NCI-H345 treated with DMSO at 0.1 percent for 48 hours (cell line): ENCODE measurements at regions not wholly inside any gene's neighbourhood (a gene's known extent, or its start where the extent isn't known, plus 50 kb on each side); places are given as distances from the start of the nearest gene placed in this dataset.
"Not testable (repeated sequence)": the region's sequence is repeated elsewhere in the genome, so short reads cannot be mapped to it uniquely, and the experiment has no call there.

Experiments used
- DNase-seq: peaks from one replicate; lab custom pipeline; 2025; ENCODE audit not compliant: unreplicated experiment; lab: John Stamatoyannopoulos, UW

DNA sequence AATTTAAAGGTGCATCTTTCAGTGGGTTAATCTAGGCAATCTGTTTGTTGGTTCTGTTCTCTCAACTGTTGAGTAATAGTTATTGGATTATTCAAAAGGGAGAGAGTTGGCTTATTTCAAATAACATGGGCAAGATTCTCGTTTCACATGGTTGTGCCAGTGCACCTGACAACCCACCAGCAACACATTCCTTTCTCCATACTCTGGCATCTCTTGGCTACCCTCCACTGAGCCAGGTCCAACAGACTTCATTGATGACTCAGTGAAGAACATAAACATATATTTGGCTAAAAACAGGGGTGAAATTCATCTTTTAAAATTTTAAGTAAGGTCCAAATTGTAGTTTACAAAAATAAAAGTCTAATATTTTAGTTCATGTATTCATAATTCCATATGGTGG, 967.2 kb downstream of the RPA4 start:
- no peak for DNase-seq

DNA sequence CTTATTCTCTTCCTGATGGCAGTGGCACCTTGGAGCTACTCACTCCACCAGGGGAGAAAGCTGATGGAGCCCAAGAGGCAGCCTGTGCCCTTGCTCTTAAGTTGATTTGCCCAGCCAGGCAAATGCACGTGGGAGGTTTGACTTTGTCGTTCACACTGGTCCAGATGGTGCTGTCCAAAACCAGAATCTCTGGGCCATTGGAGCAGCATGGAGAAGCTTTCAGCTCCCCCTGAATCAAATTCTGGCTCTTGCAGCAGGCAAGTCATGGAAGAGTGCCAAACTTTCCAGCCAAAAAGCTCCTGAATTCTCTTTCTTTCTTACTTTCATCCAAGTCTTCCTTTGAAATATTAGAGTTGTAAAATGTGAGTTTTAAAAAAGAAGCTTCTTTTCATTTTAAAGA, 970.4 kb downstream of the RPA4 start:
- no peak for DNase-seq

DNA sequence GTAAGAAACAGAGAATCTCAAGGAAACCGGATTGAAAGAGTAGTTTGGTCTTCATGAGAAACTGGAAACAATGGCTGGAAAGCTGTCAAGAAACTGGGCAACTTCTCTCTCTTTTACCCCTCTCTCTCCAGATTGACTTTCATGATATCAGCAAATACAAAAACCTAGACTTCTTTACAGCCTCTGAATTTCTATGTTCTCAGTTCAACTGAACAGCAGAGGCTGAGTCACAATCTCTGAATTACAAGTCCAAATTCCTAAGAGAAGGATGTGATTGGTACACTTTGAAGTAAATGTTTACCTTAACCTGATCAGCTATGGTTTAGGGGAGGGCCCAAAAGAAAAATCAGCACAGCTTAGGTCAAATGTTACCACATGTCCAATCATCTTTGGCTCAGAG, 974.9 kb downstream of the RPA4 start:
- no peak for DNase-seq

DNA sequence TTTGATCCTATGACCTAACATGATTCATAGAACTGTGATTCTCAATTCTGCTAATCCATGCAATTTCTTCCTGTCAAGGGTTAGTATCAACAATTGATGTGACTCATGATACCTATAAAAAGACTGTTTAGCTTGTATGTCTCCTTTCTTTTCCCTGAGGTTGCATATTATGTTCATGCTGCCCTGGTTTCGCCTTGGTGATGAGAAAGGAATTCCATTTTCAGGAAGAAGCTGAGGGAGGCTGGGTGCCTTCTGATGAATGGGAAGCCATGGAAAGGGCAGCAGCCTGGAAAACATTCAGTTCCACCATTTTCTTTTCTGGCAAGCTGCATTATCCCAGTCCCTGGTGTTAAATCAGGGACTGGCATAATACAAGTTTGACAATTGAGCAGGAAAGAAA, 976.5 kb downstream of the RPA4 start:
- DNase-seq, result no peak

DNA sequence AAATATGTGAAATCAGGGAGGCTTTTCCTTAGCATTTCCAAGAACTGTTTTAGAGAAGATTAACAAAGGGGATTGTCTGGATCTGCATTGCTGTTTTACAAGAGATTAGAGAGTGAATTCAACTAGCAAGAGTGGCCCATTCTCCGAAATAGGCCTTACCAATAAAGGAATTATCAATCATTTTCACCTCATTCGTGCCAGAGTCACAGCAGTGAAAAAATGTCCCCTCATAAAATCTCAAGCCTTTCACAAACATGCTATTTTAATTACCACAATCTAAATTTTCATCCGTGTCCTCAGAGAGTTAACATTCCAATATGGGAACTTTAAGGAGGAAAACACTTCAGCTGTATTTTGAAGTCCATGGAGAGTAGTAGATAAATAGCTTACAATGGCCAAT, 979.6 kb downstream of the RPA4 start:
- no peak for DNase-seq

DNA sequence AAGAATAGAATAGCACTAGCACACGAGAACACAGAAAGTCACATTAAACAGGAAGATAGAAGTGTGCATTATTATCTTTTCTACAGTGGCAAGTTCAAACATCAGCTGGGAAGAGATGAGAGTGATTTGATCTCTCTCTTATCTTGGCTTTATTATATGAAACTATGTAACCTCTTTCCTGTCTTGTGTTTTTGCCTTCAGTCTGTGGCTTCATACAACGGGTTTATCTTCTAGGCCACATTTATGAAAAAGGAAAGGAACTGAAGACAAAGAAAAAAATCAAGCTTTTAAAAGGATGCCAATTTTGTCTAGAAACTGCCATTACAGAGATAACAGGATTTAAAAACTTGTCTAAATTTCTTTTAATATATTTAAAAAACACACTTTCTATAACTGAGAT, 983.6 kb downstream of the RPA4 start:
- DNase-seq, result no peak

DNA sequence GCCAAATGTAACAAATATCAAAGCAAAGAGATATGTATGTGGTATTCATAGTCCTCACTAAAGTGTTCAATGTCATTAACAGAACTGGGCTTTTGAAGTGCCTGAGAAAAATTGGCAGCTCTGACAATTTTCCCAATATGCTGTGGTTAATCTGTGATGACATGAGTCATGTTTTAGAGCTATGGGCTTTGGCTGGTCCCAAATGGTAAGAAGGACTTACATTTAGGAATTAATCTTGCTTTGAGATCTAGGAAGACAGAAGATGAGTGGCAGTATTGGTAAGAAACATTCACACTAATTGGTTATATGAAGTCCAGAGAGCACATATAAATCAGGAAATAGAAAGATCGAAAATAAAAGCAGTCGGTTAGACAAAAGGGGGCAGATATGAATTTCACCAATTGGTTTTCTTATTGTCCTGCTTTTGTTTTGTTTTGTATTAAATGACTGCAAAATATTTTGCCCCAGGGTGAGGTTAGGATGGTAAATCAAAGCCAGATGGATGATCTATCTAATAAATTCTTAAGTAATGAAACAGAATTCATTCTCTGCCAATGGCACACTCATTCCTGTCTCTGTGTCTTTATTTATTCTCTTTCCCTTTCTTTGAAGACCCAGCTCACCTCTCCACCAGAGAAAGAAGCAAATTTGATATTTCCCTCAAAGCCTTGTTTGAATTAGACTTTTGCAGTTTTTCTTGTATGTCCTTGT, 993.1 kb downstream of the RPA4 start:
- DNase-seq, result no peak

DNA sequence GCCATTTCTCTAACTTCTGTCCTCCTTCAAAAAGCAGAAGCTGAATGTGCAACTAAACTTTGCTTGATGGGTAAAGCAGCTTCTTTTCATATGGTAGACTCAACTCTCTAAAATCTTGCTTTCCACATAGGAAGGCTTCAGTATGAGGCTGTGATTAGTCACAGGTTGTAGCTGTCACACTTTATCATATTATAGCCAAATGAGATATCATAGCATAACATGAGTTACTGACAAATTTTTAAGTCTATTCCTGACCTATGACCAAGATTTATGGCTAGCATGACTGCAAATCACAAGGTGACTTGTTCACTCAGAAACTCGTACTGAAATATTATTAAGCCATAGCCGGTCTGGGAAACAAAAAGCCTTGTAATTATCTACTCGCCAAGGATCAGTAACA, 998.6 kb downstream of the RPA4 start:
- DNase-seq, result no peak

DNA sequence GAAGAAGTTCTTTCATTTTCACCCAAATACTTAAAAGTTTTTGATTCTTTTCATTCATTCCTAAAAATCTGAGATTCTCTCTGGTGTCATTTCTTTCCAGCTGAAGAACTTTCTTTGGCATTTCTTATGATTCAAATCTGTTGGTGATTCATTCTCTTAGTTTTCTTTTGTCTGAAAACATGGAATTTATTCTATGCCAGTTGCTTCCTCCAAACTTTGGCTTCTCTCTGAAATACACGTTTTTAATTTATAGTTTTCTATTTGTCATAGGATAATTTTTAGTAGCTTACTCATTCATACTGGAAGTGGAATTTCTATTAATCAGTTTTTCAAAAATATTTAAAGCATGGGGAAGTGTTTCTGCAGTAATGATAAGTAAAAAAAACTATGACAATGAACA, 1012.0 kb downstream of the RPA4 start:
- no peak for DNase-seq

DNA sequence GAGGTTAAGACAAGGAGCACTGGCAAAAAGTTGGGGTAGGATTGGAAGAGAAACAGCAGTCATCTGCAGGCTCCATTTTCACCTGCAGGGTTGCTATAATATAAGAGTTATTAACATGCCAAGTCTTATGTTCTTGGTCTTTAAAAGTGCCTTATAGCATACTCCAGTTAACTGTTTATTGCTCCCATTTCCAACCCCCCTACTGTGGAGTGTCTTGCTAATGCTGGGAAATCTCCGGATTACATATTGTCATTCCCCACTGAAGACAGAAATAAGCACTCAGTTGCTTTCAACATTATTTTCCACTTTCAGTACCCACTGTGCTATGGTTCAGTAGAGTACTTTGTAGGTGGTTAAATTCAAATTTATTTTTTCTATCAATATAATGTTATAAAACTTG, 1014.3 kb downstream of the RPA4 start:
- no peak for DNase-seq

DNA sequence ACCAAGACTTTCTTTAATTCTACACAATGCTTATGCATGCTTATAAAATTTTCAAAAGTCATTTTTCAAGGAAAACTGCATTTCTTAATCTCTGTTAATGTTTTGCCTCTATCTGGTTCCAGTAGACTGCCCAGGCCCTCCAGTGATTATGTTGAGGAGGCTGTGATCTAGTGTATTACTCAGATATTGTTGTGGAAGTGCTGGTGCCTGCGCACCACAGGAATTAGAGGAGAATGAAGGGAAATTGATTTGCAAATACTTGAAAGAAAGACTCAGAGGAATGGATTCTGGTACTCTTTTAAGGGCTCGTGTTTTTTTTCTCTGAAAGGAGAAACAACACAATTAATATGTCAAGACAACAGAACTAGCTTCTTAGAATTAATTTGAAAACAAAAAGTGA, 1015.1 kb downstream of the RPA4 start:
- DNase-seq, result no peak

DNA sequence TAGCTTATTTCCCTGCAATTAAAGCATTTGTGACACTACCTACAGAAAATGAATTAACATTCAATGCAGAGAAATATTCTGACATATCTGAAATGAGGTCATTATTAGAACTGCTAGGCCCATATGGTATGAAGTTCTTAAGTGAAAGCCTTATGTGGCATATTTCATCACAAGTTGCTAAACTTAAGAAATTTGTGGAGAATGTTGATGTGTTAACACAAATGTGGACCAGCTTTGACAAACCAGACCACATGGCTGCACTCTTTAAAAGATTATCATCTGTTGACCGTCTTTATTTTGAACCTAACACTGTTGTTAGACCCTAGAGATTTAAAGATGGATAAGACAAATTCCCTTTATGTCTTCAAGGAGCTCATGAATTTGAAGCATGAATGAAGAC, 1024.1 kb downstream of the RPA4 start:
- DNase-seq, result no peak

DNA sequence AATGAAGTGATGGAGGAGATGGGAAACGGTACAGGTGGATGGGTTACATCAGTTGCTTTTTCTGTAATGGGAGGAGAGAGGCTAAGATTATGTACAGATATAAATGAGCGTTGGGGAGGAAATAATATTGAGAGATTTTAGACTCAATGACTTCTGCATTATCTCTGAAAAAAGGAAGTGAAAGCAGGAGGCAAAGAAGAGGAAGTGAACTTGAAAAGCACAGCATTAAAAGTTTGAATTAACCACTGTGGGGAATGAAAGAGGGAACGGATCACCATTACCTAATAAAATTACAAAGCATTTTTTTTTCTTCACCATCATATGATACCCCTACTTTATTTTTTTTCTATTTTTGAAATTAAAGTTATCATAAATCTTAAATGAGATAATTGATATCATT, 1025.5 kb downstream of the RPA4 start:
- DNase-seq, result no peak

DNA sequence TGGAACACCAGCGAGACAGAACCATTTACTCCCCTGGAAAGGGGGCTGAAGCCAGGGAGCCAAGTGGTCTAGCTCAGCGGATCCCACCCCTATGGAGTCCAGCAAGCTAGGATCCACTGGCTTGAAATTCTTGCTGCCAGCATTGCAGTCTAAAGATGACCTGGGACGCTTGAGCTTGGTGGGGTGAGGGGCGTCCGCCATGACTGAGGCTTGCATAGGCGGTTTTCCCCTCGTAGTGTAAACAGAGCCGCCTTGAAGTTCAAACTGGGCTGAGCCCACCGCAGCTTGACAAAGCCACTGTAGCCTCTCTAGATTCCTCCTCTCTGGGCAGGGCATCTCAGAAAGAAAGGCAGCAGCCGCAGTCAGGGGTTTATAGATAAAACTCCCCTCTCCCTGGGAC, 1031.7 kb downstream of the RPA4 start:
- DNase-seq, result not testable (repeated sequence)

DNA sequence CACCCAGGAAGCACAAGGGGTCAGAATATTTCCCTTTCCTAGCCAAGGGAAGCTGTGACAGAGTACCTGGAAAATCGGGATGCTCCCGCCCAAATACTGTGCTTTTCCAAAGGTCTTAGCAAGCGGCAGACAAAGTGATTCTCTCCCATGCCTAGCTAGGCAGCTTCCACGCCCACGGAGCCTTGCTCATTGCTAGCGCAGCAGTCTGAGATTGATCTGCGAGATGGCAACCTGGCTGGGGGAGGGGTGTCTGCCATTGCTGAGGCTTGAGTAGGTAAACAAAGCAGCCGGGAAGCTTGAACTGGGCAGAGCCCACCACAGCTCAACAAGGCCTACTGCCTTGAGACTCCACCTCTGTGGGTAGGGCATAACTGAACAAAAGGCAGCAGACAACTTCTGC, 1037.5 kb downstream of the RPA4 start:
- DNase-seq, result not testable (repeated sequence)

DNA sequence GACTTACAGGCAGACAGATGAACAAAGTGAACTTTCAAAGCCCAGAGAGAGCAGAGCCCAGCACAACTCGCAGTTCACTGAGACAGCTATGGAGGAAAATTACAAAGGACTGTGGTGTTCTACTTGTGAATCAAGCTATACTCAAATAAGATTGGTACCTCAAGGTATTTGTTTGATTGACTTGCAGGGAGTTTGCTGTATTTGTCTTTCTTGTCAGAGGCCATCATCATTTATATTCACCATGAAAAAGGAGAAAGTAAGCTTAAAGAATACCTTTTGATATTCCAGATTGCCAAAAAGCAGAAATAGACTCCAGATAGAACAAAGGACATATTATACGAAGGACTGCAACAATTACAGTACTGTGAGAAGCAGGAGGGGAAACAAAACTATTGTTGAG, 1047.9 kb downstream of the RPA4 start:
- DNase-seq, result no peak

DNA sequence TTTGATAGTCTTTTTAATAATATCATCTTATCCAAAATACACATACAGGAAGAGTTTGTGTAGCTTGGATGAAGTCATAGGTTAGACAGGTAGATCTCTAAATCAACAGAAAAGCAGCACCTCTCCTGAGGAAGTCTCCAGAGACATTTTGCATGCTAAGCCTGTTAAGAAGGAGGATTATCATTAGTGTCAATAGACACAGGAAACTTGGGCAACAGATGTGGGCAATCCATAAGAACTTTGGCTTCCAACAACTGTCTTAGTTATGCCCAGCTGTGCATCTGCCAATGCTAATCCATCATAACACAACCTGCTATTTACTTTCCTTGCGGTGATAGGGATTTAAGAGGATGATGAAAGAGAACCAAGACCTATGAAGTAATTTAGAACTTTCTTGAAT, 1052.6 kb downstream of the RPA4 start:
- DNase-seq, result no peak

DNA sequence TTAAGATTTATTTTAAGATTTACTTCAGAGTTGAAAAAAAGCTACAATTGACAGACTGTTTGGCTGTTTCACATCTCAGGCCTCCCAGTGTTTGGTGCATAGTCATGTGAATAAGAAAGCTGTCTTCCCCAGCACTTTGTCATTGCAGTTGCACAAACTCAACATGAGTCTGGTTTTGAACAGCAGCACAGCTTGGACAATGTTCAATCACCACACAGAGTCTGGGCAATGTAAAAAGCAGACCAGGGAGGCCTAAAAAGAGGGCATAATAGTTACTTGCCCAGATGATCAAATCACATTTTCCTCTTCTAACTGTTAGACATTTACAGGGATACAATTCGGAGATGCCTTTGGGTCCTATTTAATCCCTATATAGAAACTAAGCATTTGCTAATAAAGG, 1055.0 kb downstream of the RPA4 start:
- DNase-seq, result no peak

DNA sequence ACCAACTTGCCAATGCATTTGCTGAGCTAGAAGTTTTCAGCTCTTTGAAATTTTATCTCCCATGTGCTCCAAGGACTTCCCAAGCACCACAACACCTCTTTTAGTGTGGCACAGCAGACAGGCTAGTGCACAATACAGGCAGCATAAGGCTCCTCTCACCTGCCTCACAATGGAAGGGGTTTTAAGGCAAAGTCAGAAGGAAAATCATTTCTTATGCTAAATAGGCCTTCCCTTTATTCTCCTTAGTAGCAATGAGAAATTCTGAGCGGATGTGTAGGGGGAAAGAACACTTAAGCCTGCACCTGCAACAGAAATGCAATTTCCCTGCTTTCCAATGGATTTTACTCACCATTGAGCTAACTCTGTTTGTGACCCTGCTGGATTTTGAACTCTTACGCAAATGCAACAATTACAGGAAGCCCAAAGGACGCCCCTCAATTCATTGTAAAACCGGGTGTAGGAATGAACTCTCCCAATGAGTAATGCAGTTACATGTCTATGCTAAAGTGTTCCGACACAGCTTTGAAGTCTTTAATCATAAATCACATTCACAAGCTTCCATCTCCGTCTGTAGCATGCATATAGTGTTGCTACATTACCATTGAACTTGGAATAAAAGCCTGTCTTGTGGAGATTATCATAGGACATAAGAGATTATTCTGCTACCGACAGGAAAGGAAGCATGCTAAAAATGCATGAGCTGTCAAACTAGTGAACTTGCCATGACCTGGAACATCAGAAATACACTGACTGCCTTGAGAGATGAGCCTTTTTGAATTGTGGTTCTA, 1084.9 kb downstream of the RPA4 start:
- DNase-seq, result no peak

DNA sequence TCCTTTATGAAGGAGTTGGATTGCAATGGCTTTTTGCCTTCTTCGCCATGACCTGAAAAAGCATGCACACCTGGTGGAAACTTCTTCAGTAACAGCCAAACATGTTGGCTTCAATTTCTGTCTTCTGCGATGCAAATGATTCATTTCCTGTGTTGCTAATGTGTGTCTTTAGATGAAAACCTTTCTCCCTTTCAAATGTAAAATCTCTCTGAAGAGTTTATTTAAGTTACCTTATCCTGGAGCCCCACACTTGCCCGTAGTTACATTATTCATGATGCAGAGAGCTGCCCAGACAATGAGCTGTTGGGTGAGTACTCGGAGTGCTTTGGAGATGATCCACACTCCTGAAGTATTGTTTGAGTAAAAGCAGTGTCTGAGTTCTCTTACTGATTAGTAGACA, 1100.9 kb downstream of the RPA4 start:
- DNase-seq, result no peak

DNA sequence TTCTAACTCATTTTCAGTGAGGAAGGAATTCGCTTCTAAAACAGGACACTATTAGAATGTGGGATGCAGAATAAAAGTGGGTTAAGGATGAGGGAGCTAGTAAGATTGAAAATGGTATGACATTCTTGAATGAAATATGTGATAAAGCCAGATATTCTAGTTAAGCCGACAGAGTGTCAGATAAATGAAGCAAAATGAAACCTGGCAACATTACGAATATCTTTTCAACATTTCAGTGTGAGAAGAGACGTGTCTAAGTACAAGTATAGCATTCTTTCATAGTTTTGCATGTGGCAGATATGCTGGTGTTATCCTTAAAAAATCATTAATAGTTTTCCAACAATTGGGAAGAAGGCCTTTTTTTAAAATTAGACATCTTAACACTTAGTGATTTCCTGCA, 1101.4 kb downstream of the RPA4 start:
- DNase-seq, result no peak

DNA sequence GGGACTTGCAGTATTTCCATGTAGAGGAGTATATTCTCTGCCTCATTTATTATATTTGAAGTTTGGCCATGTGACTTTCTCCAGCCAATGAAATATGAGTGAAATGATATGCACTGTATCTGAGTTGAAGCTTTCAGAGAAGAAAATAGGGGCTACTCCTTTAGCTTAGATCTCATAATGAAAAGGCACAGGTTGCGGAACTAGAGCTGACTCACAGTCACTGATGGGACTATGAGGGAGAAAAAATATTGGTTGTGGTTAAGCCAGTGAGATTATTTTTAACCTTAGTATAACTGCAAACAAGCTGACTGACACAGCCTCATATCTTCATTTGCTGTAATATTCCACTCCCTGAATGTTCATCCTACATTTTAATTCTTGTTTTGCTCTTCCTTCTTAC, 1104.3 kb downstream of the RPA4 start:
- no peak for DNase-seq

DNA sequence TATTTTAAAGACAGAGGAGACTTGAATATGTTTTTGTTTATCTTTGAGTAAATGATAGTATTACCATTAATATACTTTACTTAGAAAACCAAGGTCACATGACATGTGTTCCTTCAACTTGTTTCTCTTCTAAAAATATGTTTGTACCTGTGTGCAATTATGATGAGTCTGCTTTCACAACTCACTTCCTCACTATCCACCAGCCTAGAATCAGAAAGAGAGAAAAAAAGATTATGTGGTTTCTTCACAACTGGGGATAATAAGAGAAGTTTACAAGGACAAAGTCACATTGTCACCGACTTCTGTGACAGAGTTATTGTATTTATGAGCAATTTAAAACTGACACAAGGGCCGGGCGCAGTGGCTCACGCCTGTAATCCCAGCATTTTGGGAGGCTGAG, 1112.1 kb downstream of the RPA4 start:
- no peak for DNase-seq
